ENCODE measurements at regions not wholly inside any gene's neighbourhood (a gene's known extent, or its start where the extent isn't known, plus 50 kb on each side); places are given as distances from the start of the nearest gene placed in this dataset.

GRCh38 chr1:59124166-59124565 is 172.7 kb upstream of the FGGY start:
- DNase-seq (ENCODE audit: low read depth), result no peak

GRCh38 chr1:59125154-59125553 is 171.7 kb upstream of the FGGY start:
- DNase-seq (ENCODE audit: low read depth), result no peak

GRCh38 chr1:59125676-59126320 is 171.1 kb upstream of the FGGY start:
- no peak for DNase-seq (ENCODE audit: low read depth)

GRCh38 chr1:59126366-59126765 is 170.5 kb upstream of the FGGY start:
- no peak for DNase-seq (ENCODE audit: low read depth)

- DNase-seq (ENCODE audit: low read depth), result no peak
Measured at GRCh38 chr1:59128239-59128736, 168.6 kb upstream of the FGGY start.

GRCh38 chr1:59128784-59129227 is 168.1 kb upstream of the FGGY start:
- no peak for DNase-seq (ENCODE audit: low read depth)

- DNase-seq (ENCODE audit: low read depth), result no peak
Measured at GRCh38 chr1:59132295-59132694, 164.6 kb upstream of the FGGY start.

- no peak for DNase-seq (ENCODE audit: low read depth)
Measured at GRCh38 chr1:59133997-59134396, 162.9 kb upstream of the FGGY start.

- DNase-seq (ENCODE audit: low read depth), result no peak
Measured at GRCh38 chr1:59135761-59136255, 161.1 kb upstream of the FGGY start.

- DNase-seq (ENCODE audit: low read depth), result no peak
Measured at GRCh38 chr1:59136541-59137275, 160.2 kb upstream of the FGGY start.

- DNase-seq (ENCODE audit: low read depth), result no peak
Measured at GRCh38 chr1:59137276-59137615, 159.6 kb upstream of the FGGY start.

GRCh38 chr1:59137968-59138367 is 158.9 kb upstream of the FGGY start:
- DNase-seq (ENCODE audit: low read depth), result no peak

- DNase-seq (ENCODE audit: low read depth), result no peak
Measured at GRCh38 chr1:59138402-59138801, 158.5 kb upstream of the FGGY start.

- DNase-seq (ENCODE audit: low read depth), result no peak
Measured at GRCh38 chr1:59139396-59139795, 157.5 kb upstream of the FGGY start.

GRCh38 chr1:59141267-59141863 is 155.5 kb upstream of the FGGY start:
- DNase-seq (ENCODE audit: low read depth), result no peak

- no peak for DNase-seq (ENCODE audit: low read depth)
Measured at GRCh38 chr1:59142311-59143132, 154.4 kb upstream of the FGGY start.

- DNase-seq (ENCODE audit: low read depth), result no peak
Measured at GRCh38 chr1:59143133-59143487, 153.8 kb upstream of the FGGY start.

GRCh38 chr1:59143811-59144210 is 153.1 kb upstream of the FGGY start:
- DNase-seq (ENCODE audit: low read depth), result no peak

- DNase-seq (ENCODE audit: low read depth), result no peak
Measured at GRCh38 chr1:59144959-59145358, 151.9 kb upstream of the FGGY start.

GRCh38 chr1:59146056-59146455 is 150.8 kb upstream of the FGGY start:
- no peak for DNase-seq (ENCODE audit: low read depth)

- DNase-seq (ENCODE audit: low read depth), result peak; percentile 37
Measured at GRCh38 chr1:59146651-59147358, 150.1 kb upstream of the FGGY start.

- DNase-seq (ENCODE audit: low read depth), result no peak
Measured at GRCh38 chr1:59149435-59149834, 147.5 kb upstream of the FGGY start.

Data from activated T-cell treated with anti-CD3 and anti-CD28 coated beads for 48 hours (primary cell).